Adrenal gland (tissue), 9 donors: ENCODE measurements at regions not wholly inside any gene's neighbourhood (a gene's known extent, or its start where the extent isn't known, plus 50 kb on each side); places are given as distances from the start of the nearest gene placed in this dataset.

ENCODE experiments used
- DNase-seq, 7 donors: peaks; one replicate each; pipeline ENCODE4 v3.0.0-alpha.2; 2019 to 2020
- H3K27ac ChIP-seq, 5 donors: fragments of 200-600 bp; sonication (generic) in 4 of 5; 1 replicate in 3 of 5; 2 replicates in 2 of 5; pipeline versions ENCODE4 v1.5.1 to v1.8.0; 2016 to 2020; ENCODE audit warnings: mild to moderate bottlenecking in 1 of 5
- H3K27me3 ChIP-seq: fragments of 200-600 bp; 2 replicates; pipeline ENCODE4 v1.8.0; 2021
- H3K36me3 ChIP-seq, 2 donors: fragments of 200-600 bp; replicated peaks in 1 of 2; 1 replicate in 1 of 2; 2 replicates in 1 of 2; pipeline versions ENCODE4 v1.5.1 to v1.8.0; 2018 to 2022
- H3K4me1 ChIP-seq, 2 donors: fragments of 200-600 bp; replicated peaks in 1 of 2; 1 replicate in 1 of 2; 2 replicates in 1 of 2; pipeline versions ENCODE4 v1.5.1 to v1.8.0; 2018 to 2021
- H3K4me3 ChIP-seq, 4 donors: fragments of 200-600 bp; sonication (generic) in 3 of 4; one replicate each; pipeline ENCODE4 v1.5.1; 2016 to 2018
- H3K9me3 ChIP-seq, 3 donors: fragments of 200-600 bp; sonication (generic) in 1 of 3; replicated peaks in 1 of 3; 1 replicate in 2 of 3; 2 replicates in 1 of 3; pipeline versions ENCODE4 v1.5.1 to v1.8.0; 2016 to 2021
- POLR2A ChIP-seq, 2 donors: fragments of 450-650 bp; IDR thresholded peaks; one replicate each; pipeline ENCODE4 v1.6.1; 2017; ENCODE audit warnings: antibody characterized with exemption in 2 of 2, mild to moderate bottlenecking in 2 of 2, moderate library complexity in 1 of 2
- WGBS, 4 donors: extraction: QIAGEN DNeasy Blood & Tissue Kit in 2 of 4; methylation state at CpG; one replicate each; pipeline versions ENCODE4 v1.1.5 to v1.1.7; 2013 to 2017; 5-methylcytosine and 5-hydroxymethylcytosine counted together
- intact Hi-C, 2 donors: fragments of 100-400 bp; cut with DNase I; formaldehyde crosslinking; loops; one replicate each; pipeline versions ENCODE4 v1.14.1 to v1.15.0; 2022 to 2023
- small RNA-seq, 2 donors: library from RNA; depleted of rRNA; stranded (forward); fragments of <200 nt; gene quantifications; one replicate each; pipeline ENCODE3, GENCODE V24; 2016
- TF ChIP-seq, protein P1 (sequence below), 6 experiments: fragments of 450-650 bp in 4 of 6; fragments of 200-600 bp in 2 of 6; sonication (generic) in 1 of 6; IDR thresholded peaks; 1 replicate in 5 of 6; 2 replicates in 1 of 6; pipeline versions ENCODE4 v1.5.1 to v1.8.0; 2016 to 2021; ENCODE audit warnings: antibody characterized with exemption in 6 of 6, mild to moderate bottlenecking in 2 of 6, moderate library complexity in 1 of 6
- donor health status: healthy with polysubstance abuse.
- donor health status: Bipolar disorder and iron deficiency.
- donor health status: DM: yes; HTN: yes; CAD: no.
- donor health status: DM: no; HTN: no; CAD: no.
- donor health status: DM: no; HTN: no; CAD: no.

DNA sequence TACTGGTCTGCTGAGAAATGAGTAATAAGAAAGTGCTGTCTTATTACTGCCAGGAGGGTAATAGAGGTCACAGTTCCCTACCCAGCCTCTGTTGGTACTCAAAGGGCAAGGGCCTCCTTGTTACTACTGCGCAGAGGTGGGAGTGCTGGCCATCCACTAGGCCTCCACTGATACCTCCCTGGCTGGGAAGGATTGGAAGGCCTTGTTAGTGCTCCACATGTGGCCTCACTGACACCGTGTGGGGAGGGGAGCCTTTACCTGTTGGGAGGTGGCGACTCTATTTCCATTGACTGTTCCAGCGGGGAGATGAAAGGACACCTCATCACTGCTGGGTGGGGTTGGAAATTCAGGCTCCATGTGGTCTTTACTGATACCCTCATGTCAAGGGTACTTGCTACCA lies 57.8 kb upstream of the USP24 start:
- Histone ChIP-seq H3K9me3 (no peaks in the 10 kb centered on the region), H3K4me1 (no peaks in the 10 kb centered on the region), H3K27ac (no peak overlapping the region), H3K27me3 (no peaks in the 10 kb centered on the region), H3K4me3 (no peak overlapping the region), H3K36me3 (no peaks in the 10 kb centered on the region)
- TF ChIP-seq, protein P1, sequence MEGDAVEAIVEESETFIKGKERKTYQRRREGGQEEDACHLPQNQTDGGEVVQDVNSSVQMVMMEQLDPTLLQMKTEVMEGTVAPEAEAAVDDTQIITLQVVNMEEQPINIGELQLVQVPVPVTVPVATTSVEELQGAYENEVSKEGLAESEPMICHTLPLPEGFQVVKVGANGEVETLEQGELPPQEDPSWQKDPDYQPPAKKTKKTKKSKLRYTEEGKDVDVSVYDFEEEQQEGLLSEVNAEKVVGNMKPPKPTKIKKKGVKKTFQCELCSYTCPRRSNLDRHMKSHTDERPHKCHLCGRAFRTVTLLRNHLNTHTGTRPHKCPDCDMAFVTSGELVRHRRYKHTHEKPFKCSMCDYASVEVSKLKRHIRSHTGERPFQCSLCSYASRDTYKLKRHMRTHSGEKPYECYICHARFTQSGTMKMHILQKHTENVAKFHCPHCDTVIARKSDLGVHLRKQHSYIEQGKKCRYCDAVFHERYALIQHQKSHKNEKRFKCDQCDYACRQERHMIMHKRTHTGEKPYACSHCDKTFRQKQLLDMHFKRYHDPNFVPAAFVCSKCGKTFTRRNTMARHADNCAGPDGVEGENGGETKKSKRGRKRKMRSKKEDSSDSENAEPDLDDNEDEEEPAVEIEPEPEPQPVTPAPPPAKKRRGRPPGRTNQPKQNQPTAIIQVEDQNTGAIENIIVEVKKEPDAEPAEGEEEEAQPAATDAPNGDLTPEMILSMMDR (IDR thresholded peaks at IDR 0.05), result no peak
- TF ChIP-seq POLR2A (IDR thresholded peaks at IDR 0.05), result no peak
- WGBS, 4 donors, result 82 to 84% (median 84%) methylated on average over 4 of the region's 4 CpGs; no CpG with 5 or more reads in 1 of the 4 donors
- intact Hi-C loops, result no loop called here
- no peak for DNase-seq

Small RNAs in the stretch of these regions (small RNA-seq; reads per million reads assigned to genes)
- gene RF00019, result 0 reads per million in 2 donors
- gene RNU6-830P, result 0 reads per million in 2 donors
